SU-DHL-6 (cell line): ENCODE measurements at regions not wholly inside any gene's neighbourhood (a gene's known extent, or its start where the extent isn't known, plus 50 kb on each side); places are given as distances from the start of the nearest gene placed in this dataset.

Experiments used
- H2AFZ ChIP-seq: fragments of 200-600 bp; sonication (generic); 2 replicates; pipeline ENCODE4 v1.6.1; 2014; ENCODE audit warnings: low read depth, mild to moderate bottlenecking, moderate library complexity, mixed read lengths, antibody characterized with exemption, low read length; ENCODE audit not compliant: severe bottlenecking
- H3F3A ChIP-seq: fragments of 200-600 bp; shearing (Covaris generic); 2 replicates; pipeline ENCODE4 v1.6.0; 2016; ENCODE audit warnings: antibody characterized with exemption, mild to moderate bottlenecking; ENCODE audit not compliant: insufficient read depth
- H3K27ac ChIP-seq: fragments of 200-600 bp; sonication (generic); 2 replicates; pipeline ENCODE4 v1.5.1; 2016; ENCODE audit warnings: low read depth, mild to moderate bottlenecking, low read length, moderate library complexity, mixed read lengths
- H3K27me3 ChIP-seq: fragments of 200-600 bp; sonication (generic), shearing (Covaris generic); 2 replicates; pipeline ENCODE4 v1.6.0; 2014; ENCODE audit warnings: mild to moderate bottlenecking, low read length
- H3K36me3 ChIP-seq: fragments of 200-600 bp; sonication (generic); 2 replicates; pipeline ENCODE4 v1.6.1; 2014; ENCODE audit warnings: mild to moderate bottlenecking, low read length, mixed read lengths
- H3K4me2 ChIP-seq: fragments of 300-600, 200-600 bp; shearing (Covaris generic), sonication (generic); 2 replicates; pipeline ENCODE4 v1.6.0; 2014; ENCODE audit warnings: low read length, low read depth, mild to moderate bottlenecking; ENCODE audit not compliant: poor library complexity, severe bottlenecking
- H3K4me3 ChIP-seq: fragments of 200-600 bp; sonication (generic); 2 replicates; pipeline ENCODE4 v1.5.1; 2014; ENCODE audit warnings: antibody characterized with exemption, low read length, mild to moderate bottlenecking, mixed read lengths; ENCODE audit not compliant: insufficient read depth, poor library complexity, severe bottlenecking
- H3K79me2 ChIP-seq: fragments of 200-600 bp; sonication (generic); 2 replicates; pipeline ENCODE4 v1.6.1; 2014; ENCODE audit warnings: mild to moderate bottlenecking, low read length, moderate library complexity; ENCODE audit not compliant: insufficient read depth
- H3K9ac ChIP-seq: fragments of 200-600 bp; sonication (generic); 2 replicates; pipeline ENCODE4 v1.7.0; 2014; ENCODE audit warnings: mild to moderate bottlenecking, low read length
- H3K9me2 ChIP-seq: fragments of 200-600 bp; sonication (generic); replicated peaks from 2 replicates; pipeline ENCODE4 v1.6.1; 2014; ENCODE audit warnings: low read length; ENCODE audit not compliant: insufficient read depth
- H3K9me3 ChIP-seq: fragments of 200-600 bp; sonication (generic); 2 replicates; pipeline ENCODE4 v1.6.1; 2014; ENCODE audit warnings: low read length, mixed read lengths; ENCODE audit not compliant: insufficient read depth
- H4K20me1 ChIP-seq: fragments of 200-600 bp; sonication (generic); 2 replicates; pipeline ENCODE4 v1.6.1; 2014; ENCODE audit warnings: low read depth, mild to moderate bottlenecking, antibody characterized with exemption, low read length, moderate library complexity, mixed read lengths
- EZH2phosphoT487 ChIP-seq: fragments of 200-600 bp; sonication (generic), shearing (Covaris generic); conservative IDR thresholded peaks from 2 replicates; pipeline ENCODE4 v1.6.1; 2018; ENCODE audit warnings: mild to moderate bottlenecking, antibody characterized with exemption, low read length, moderate library complexity, mixed read lengths
- TF ChIP-seq, protein P1 (sequence below): fragments of 200-600 bp; sonication (generic); IDR thresholded peaks from one replicate; pipeline ENCODE4 v1.5.1; 2017; ENCODE audit warnings: antibody characterized with exemption, mild to moderate bottlenecking, low read length, moderate library complexity; ENCODE audit not compliant: insufficient read depth, poor library complexity, severe bottlenecking

DNA sequence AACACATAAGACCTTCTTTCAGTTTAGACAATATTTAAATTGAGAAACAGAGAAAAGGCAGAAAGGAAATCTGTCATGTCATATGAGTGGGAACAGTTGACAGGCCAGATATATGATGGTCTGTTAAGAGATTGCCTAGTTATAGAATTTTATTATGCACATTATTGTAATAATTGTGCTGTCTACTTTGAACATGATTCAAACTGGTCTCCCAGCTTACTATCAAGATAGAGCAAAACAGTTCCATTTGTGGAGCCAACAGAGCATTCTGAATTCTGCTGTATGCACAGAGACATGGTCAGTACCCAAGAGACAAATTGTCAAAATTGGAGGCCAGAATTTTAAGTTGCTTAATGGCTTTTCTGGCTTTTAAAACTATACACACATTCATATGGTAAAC, 139.4 kb downstream of the FBXO8 start:
- H3K4me2 ChIP-seq = no peak overlapping the region
- no peaks in the 10 kb centered on the region for H3K27me3 ChIP-seq
- no peaks in the 10 kb centered on the region for H4K20me1 ChIP-seq
- no peaks in the 10 kb centered on the region for H3K9me2 ChIP-seq
- no peak overlapping the region for H3K27ac ChIP-seq
- H3K9ac ChIP-seq = no peak overlapping the region
- TF ChIP-seq, protein P1, sequence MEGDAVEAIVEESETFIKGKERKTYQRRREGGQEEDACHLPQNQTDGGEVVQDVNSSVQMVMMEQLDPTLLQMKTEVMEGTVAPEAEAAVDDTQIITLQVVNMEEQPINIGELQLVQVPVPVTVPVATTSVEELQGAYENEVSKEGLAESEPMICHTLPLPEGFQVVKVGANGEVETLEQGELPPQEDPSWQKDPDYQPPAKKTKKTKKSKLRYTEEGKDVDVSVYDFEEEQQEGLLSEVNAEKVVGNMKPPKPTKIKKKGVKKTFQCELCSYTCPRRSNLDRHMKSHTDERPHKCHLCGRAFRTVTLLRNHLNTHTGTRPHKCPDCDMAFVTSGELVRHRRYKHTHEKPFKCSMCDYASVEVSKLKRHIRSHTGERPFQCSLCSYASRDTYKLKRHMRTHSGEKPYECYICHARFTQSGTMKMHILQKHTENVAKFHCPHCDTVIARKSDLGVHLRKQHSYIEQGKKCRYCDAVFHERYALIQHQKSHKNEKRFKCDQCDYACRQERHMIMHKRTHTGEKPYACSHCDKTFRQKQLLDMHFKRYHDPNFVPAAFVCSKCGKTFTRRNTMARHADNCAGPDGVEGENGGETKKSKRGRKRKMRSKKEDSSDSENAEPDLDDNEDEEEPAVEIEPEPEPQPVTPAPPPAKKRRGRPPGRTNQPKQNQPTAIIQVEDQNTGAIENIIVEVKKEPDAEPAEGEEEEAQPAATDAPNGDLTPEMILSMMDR = no peak
- no peak for TF ChIP-seq EZH2phosphoT487
- no peaks in the 10 kb centered on the region for H3K79me2 ChIP-seq
- H3K4me3 ChIP-seq = no peak overlapping the region
- H2AFZ ChIP-seq = no peak overlapping the region
- no peaks in the 10 kb centered on the region for H3K36me3 ChIP-seq
- H3K9me3 ChIP-seq = no peaks in the 10 kb centered on the region
- H3F3A ChIP-seq = no peaks in the 10 kb centered on the region

DNA sequence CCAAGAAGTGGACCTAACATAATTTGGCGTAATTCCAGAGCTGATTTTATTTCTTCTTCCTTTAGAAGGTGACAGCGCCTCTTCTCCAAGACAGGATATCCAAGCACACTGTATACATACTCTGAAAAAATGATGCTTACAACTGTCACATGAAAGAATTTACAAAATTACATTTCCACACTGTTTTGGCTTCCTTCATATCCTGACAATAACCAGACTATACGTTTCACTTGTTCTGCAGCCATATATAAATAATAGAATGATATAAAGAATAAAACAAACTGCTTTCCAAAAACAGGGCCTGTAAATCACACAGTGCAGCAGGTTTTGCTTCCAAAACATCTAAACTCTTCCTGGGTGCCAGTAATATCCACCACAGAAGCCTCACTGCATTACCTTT, 141.6 kb downstream of the FBXO8 start:
- Histone ChIP-seq H2AFZ (no peak overlapping the region), H4K20me1 (no peaks in the 10 kb centered on the region), H3K36me3 (no peaks in the 10 kb centered on the region), H3K9me3 (no peaks in the 10 kb centered on the region), H3K4me2 (no peak overlapping the region), H3K27ac (no peak overlapping the region), H3F3A (no peaks in the 10 kb centered on the region), H3K79me2 (no peaks in the 10 kb centered on the region), H3K9me2 (no peaks in the 10 kb centered on the region), H3K27me3 (no peaks in the 10 kb centered on the region), H3K9ac (no peak overlapping the region), H3K4me3 (no peak overlapping the region)
- TF ChIP-seq EZH2phosphoT487 = no peak
- TF ChIP-seq, protein P1 = no peak

DNA sequence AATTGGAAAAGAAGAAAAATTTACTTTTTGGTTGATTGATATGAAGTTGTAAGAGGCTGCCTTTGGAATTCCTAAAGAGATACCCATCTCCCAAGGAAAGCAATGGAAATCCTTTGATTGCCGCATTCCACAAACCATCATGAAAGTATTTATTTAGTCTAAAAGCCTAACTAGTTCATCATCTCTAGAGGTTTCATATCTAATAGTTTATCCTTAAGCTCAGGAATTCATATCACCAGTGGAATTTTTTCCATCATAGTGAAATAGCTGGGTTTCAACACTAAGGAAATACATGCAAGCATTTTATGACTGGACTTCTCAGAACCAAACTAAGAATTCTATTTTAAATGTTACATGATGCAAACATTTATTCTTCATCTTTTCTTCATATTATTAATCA, 144.9 kb downstream of the FBXO8 start:
- TF ChIP-seq EZH2phosphoT487 = no peak
- TF ChIP-seq, protein P1 = no peak

More for the DNA sequence above, 144.9 kb downstream of the FBXO8 start:
- no peak overlapping the region for H2AFZ ChIP-seq
- no peak overlapping the region for H3K4me3 ChIP-seq
- no peak overlapping the region for H3K4me2 ChIP-seq
- no peaks in the 10 kb centered on the region for H4K20me1 ChIP-seq
- no peak overlapping the region for H3K9ac ChIP-seq
- no peaks in the 10 kb centered on the region for H3K9me3 ChIP-seq
- no peaks in the 10 kb centered on the region for H3K27me3 ChIP-seq
- H3F3A ChIP-seq = no peaks in the 10 kb centered on the region
- H3K36me3 ChIP-seq = no peaks in the 10 kb centered on the region
- H3K9me2 ChIP-seq = no peaks in the 10 kb centered on the region
- no peak overlapping the region for H3K27ac ChIP-seq
- H3K79me2 ChIP-seq = no peaks in the 10 kb centered on the region
